ENCODE measurements at regions not wholly inside any gene's neighbourhood (a gene's known extent, or its start where the extent isn't known, plus 50 kb on each side); places are given as distances from the start of the nearest gene placed in this dataset.

GRCh38 chr1:25065321-25065721, 135.2 kb upstream of the RUNX3 start:
- no peaks in the 10 kb centered on the region for H3K36me3 Mint-ChIP-seq (ENCODE audit: low read depth)
- H3K9me3 Mint-ChIP-seq, result no peaks in the 10 kb centered on the region
- H3K27me3 Mint-ChIP-seq, result peaks cover 15% of the 10 kb centered on the region
- no peak overlapping the region for H3K4me3 Mint-ChIP-seq
- CTCF ChIA-PET, result interaction anchor here (0.9 to 2.4 kb wide), 3 partner anchors 31 to 102 kb away, joined by 3 to 6 read pairs (median 3); no protein-coding TSS in a partner anchor
- no peak overlapping the region for H3K27ac Mint-ChIP-seq
- H3K4me1 Mint-ChIP-seq, result peaks cover 24% of the 10 kb centered on the region
- no peak for DNase-seq
- POLR2A ChIA-PET, result interaction anchor here (1.0 kb wide), 1 partner anchor 113 kb away, joined by 3 read pairs; no protein-coding TSS in a partner anchor

DNA sequence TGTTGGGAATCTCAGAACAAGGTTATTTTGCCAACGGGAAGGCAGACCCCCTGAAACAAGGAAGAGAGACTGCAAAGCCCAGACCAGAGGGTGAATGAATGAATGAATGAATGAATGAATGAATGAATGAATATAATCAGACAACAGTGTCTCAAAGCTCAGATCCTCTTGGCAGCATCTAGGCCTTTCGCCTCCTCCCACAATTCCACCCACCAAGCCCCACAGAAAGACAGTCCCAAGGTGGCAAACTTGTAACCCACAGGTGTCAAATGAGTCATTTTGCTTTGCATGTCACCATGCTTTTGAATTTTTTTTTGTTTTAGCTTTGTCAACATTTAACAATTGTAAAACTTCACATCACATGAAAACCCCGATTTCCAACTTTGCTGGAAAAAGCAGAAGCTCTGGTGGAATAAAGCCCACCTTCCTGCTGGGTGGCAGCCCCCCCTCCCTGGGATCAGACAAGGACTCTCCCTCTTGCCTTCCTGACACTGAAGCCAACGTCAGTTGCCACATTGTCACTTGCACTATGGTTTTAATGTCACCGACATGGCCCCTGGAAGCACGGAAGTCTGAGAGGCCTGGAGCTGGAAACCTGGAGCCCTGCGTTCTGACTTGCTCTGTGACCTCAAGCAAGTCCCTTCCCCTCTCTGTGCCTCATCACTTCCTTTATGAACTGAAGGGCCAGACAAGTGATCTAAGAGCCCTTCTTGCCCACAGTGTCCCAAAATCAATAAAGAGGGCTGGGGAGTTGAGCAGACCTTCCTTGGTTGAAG, 134.6 kb upstream of the RUNX3 start:
- no peak overlapping the region for H3K27ac Mint-ChIP-seq
- no peak overlapping the region for H3K4me3 Mint-ChIP-seq
- peaks cover 15% of the 10 kb centered on the region for H3K27me3 Mint-ChIP-seq
- DNase-seq, result peak; percentile 30
- ChIA-PET CTCF (interaction anchor here (1.2 to 2.2 kb wide), 4 partner anchors 28 to 217 kb away, joined by 3 to 8 read pairs (median 3); no protein-coding TSS in a partner anchor), POLR2A (interaction anchor here (0.6 to 1.0 kb wide), 2 partner anchors 53 to 112 kb away, joined by 3 read pairs; no protein-coding TSS in a partner anchor)
- H3K9me3 Mint-ChIP-seq, result no peaks in the 10 kb centered on the region
- no peaks in the 10 kb centered on the region for H3K36me3 Mint-ChIP-seq (ENCODE audit: low read depth)
- H3K4me1 Mint-ChIP-seq, result peaks cover 24% of the 10 kb centered on the region

DNA sequence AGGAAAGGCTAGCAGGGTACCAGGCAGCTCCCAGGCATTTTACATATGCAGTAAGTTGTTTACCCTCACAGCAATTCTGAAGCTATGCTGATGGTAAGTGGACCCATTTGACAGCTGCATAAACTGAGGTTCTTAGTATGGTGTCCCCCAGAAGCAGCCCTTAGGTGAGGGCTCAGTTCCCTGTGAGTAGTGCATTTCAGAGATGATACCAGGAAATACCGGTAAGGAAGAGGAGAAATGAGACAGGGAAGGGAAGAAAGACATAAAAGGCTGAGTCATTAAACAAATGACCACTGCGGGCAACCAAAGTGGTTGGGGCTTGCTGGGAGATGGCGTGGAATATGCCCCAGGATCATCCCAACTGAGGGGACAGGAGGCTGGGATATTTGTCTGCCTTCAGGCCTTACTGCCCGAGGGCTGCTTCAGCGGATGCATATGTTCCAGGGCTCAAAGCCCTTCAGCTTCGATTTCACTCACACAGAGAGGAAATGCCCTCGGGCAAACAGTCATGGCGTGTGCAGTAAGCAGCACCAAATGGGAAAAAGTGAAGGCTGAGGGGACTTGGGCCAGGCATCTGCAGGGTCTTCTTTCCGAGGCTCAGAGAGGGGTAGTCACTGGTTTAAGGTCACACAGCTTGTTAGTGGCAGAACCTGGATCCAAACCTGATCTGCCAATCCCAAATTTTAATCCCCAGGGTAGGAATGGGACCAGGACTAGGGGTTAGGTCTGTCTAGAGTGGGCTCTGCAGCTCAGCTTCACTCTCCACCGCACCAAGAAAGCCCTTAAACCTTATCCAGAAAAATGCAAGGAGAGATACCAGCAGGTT, 133.7 kb upstream of the RUNX3 start:
- no peak for DNase-seq
- Mint-ChIP-seq H3K36me3 (ENCODE audit: low read depth) (no peaks in the 10 kb centered on the region), H3K9me3 (no peaks in the 10 kb centered on the region), H3K27ac (no peak overlapping the region), H3K4me3 (no peak overlapping the region), H3K4me1 (peaks cover 24% of the 10 kb centered on the region), H3K27me3 (peaks cover 18% of the 10 kb centered on the region)
- POLR2A ChIA-PET, result interaction anchor here (1.2 kb wide), 1 partner anchor 112 kb away, joined by 3 read pairs; no protein-coding TSS in a partner anchor
- CTCF ChIA-PET, result interaction anchor here (1.2 to 2.2 kb wide), 4 partner anchors 27 to 216 kb away, joined by 3 to 8 read pairs (median 3); no protein-coding TSS in a partner anchor

- CTCF ChIA-PET, result interaction anchor here (2.2 kb wide), 1 partner anchor 215 kb away, joined by 8 read pairs; no protein-coding TSS in a partner anchor
- Mint-ChIP-seq H3K4me1 (peaks cover 24% of the 10 kb centered on the region), H3K27me3 (peaks cover 23% of the 10 kb centered on the region)
Measured at GRCh38 chr1:25062621-25063255, 132.7 kb upstream of the RUNX3 start.

DNA sequence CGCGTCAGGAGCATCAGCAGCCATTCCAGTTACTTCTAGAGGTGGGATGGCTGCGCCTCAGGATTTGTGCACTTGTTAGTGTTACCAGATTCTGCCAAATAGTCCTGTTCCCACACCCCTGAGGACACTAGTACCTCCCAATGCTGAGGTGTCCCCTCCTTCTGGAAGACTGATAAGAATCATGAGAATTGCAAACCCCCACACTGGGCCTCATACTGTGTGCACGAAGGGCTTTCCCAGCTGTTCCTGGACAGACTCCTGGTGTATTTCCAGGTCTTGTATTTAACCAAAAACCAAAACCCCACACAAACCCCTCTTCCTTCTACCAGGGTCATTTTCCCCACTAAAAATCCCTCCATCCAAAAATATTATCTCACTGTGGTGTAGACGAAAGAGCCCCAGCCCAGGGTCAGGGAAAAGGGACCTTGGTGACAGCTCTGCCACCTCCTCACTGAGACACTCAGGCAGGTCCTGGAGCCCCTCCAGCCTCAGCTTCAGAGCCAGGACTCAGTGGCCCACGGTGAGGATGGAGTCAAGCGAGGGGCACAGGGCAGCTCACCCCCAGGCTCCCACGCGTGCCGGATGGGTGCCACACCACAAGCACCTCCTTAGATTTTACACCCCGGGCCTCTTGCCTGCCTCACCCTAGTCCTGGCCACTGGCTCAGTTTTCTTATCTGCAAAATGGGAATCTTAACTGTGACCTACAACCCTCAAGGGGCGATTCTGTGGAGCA, 131.4 kb upstream of the RUNX3 start:
- ChIA-PET POLR2A (interaction anchor here (1.1 kb wide), 1 partner anchor 96 kb away, joined by 3 read pairs; no protein-coding TSS in a partner anchor), CTCF (no interaction called here)
- H3K27me3 Mint-ChIP-seq, result peaks cover 29% of the 10 kb centered on the region
- no peaks in the 10 kb centered on the region for H3K9me3 Mint-ChIP-seq
- no peaks in the 10 kb centered on the region for H3K36me3 Mint-ChIP-seq (ENCODE audit: low read depth)
- DNase-seq, result no peak
- H3K27ac Mint-ChIP-seq, result no peak overlapping the region
- H3K4me3 Mint-ChIP-seq, result no peak overlapping the region
- H3K4me1 Mint-ChIP-seq, result peaks cover 24% of the 10 kb centered on the region

More at GRCh38 chr1:25062621-25063255, 132.7 kb upstream of the RUNX3 start:
- Mint-ChIP-seq H3K27ac (no peak overlapping the region), H3K9me3 (no peaks in the 10 kb centered on the region), H3K36me3 (ENCODE audit: low read depth) (no peaks in the 10 kb centered on the region), H3K4me3 (no peak overlapping the region)
- DNase-seq, result no peak
- POLR2A ChIA-PET, result interaction anchor here (1.2 kb wide), 1 partner anchor 111 kb away, joined by 3 read pairs; no protein-coding TSS in a partner anchor

- no peaks in the 10 kb centered on the region for H3K9me3 Mint-ChIP-seq
Measured at GRCh38 chr1:25057188-25057587, 127.1 kb upstream of the RUNX3 start.

GRCh38 chr1:25056536-25056935, 126.5 kb upstream of the RUNX3 start:
- ChIA-PET POLR2A (no interaction called here), CTCF (interaction anchor here (0.5 to 1.2 kb wide), 2 partner anchors 158 to 204 kb away, joined by 3 read pairs; no protein-coding TSS in a partner anchor)
- no peaks in the 10 kb centered on the region for H3K4me1 Mint-ChIP-seq
- H3K27ac Mint-ChIP-seq, result no peak overlapping the region
- H3K4me3 Mint-ChIP-seq, result no peak overlapping the region
- peaks cover 52% of the 10 kb centered on the region for H3K27me3 Mint-ChIP-seq
- H3K9me3 Mint-ChIP-seq, result no peaks in the 10 kb centered on the region
- DNase-seq, result no peak
- H3K36me3 Mint-ChIP-seq (ENCODE audit: low read depth), result no peaks in the 10 kb centered on the region

More at GRCh38 chr1:25057188-25057587, 127.1 kb upstream of the RUNX3 start:
- Mint-ChIP-seq H3K36me3 (ENCODE audit: low read depth) (no peaks in the 10 kb centered on the region), H3K27ac (no peak overlapping the region), H3K4me3 (no peak overlapping the region), H3K27me3 (peaks cover 56% of the 10 kb centered on the region), H3K4me1 (no peaks in the 10 kb centered on the region)
- ChIA-PET POLR2A (no interaction called here), CTCF (interaction anchor here (1.2 kb wide), 1 partner anchor 159 kb away, joined by 3 read pairs; no protein-coding TSS in a partner anchor)
- DNase-seq, result no peak

GRCh38 chr1:25055961-25056360, 125.9 kb upstream of the RUNX3 start:
- no peaks in the 10 kb centered on the region for H3K36me3 Mint-ChIP-seq (ENCODE audit: low read depth)
- H3K4me1 Mint-ChIP-seq, result no peaks in the 10 kb centered on the region
- DNase-seq, result no peak
- H3K27ac Mint-ChIP-seq, result no peak overlapping the region
- ChIA-PET POLR2A (no interaction called here), CTCF (no interaction called here)
- H3K27me3 Mint-ChIP-seq, result peaks cover 55% of the 10 kb centered on the region
- no peaks in the 10 kb centered on the region for H3K9me3 Mint-ChIP-seq
- no peak overlapping the region for H3K4me3 Mint-ChIP-seq

DNA sequence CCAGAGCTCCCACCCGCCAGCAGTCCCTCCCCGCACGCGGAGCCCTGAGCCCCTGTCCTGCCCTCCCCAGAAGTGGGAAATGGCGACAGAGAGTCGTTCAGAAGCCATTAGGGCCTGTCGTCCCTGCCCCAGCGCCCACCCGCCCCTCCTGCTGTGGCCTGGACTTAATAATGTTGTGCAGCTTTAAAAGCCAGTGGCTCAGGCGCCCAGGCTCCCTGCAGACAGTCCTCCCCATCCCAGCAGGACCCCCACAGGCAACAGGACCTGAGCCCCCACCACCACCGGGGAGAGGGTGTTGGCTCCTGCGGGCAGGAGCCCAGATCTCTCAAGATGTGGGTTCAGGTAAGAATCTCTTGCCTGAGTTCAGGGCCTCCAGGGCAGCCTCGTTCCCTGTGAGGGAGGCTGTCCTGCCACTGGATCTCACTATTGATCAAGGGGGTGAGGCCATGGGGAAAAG, 125.3 kb upstream of the RUNX3 start:
- ChIA-PET POLR2A (interaction anchor here (0.6 kb wide), 1 partner anchor 17 kb away, joined by 3 read pairs; no protein-coding TSS in a partner anchor), CTCF (no interaction called here)
- H3K27ac Mint-ChIP-seq, result no peak overlapping the region
- H3K4me1 Mint-ChIP-seq, result no peaks in the 10 kb centered on the region
- H3K27me3 Mint-ChIP-seq, result peaks cover 60% of the 10 kb centered on the region
- H3K9me3 Mint-ChIP-seq, result no peaks in the 10 kb centered on the region
- H3K4me3 Mint-ChIP-seq, result no peak overlapping the region
- H3K36me3 Mint-ChIP-seq (ENCODE audit: low read depth), result no peaks in the 10 kb centered on the region
- no peak for DNase-seq

DNA sequence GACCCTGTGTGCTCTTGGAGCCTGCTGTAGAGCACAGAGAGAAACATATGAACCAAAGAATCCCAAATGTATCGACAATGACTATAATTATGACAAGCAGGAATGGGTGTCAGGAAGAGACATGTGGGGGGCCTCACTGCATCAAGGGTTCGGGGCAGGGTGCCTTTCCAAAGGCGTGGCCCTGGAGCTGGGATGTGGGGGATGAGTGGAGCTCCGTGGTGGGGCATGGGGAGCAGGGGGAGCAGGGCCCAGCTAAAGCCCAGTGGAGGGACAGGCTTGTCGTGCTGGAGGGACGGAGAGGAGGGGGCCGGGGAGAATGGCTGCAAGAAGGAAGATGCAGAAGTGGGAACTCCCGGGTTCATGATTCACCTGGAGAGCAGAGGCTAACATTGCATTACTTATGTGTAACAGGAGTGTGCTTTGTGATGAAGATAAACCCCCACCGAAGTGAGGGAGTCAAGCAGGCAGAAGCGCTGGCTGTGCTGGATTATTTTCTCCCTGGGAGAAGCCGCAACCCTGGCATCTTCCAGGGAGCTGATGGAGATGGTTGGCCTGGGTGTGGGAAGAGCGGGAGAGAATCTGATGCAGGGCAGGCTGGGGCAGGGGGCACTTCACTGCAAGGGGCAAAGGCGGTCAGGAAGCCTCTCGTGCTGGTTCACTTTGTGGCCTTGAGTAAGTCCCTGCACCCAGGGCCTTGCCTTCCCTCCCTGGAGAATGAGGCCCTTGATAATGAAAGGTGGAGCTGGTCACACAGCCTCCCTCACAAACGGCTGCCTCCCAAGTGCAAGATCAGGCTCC, 124.6 kb upstream of the RUNX3 start:
- POLR2A ChIA-PET, result interaction anchor here (0.6 kb wide), 1 partner anchor 17 kb away, joined by 3 read pairs; no protein-coding TSS in a partner anchor
- Mint-ChIP-seq H3K4me1 (no peaks in the 10 kb centered on the region), H3K4me3 (no peak overlapping the region), H3K36me3 (ENCODE audit: low read depth) (no peaks in the 10 kb centered on the region), H3K27ac (no peak overlapping the region), H3K9me3 (no peaks in the 10 kb centered on the region), H3K27me3 (peaks cover 62% of the 10 kb centered on the region)
- DNase-seq, result no peak
- CTCF ChIA-PET, result no interaction called here

GRCh38 chr1:25053576-25054250, 123.6 kb upstream of the RUNX3 start:
- Mint-ChIP-seq H3K9me3 (no peaks in the 10 kb centered on the region), H3K27ac (no peak overlapping the region), H3K4me1 (no peaks in the 10 kb centered on the region), H3K4me3 (no peak overlapping the region), H3K36me3 (ENCODE audit: low read depth) (no peaks in the 10 kb centered on the region), H3K27me3 (peaks cover 64% of the 10 kb centered on the region)
- POLR2A ChIA-PET, result no interaction called here
- DNase-seq, result no peak
- CTCF ChIA-PET, result interaction anchor here (1.0 kb wide), 1 partner anchor 18 kb away, joined by 3 read pairs; no protein-coding TSS in a partner anchor
